Epithelial cell of esophagus (primary cell): ENCODE measurements at regions not wholly inside any gene's neighbourhood (a gene's known extent, or its start where the extent isn't known, plus 50 kb on each side); places are given as distances from the start of the nearest gene placed in this dataset.

ENCODE experiments used
- DNase-seq: peaks from one replicate; pipeline ENCODE4 v3.0.0; 2010; ENCODE audit warnings: low read depth
- H3K4me3 ChIP-seq: 2 replicates; pipeline ENCODE4 v1.5.1; 2011; ENCODE audit warnings: mild to moderate bottlenecking, low read length, control low read depth
- CTCF ChIP-seq: IDR thresholded peaks from 2 replicates; pipeline ENCODE4 v1.5.1; 2011; ENCODE audit warnings: low read depth, mild to moderate bottlenecking, low read length, control low read depth, inconsistent platforms; ENCODE audit not compliant: insufficient read depth; ENCODE audit errors: missing control alignments

GRCh38 chr13:90120026-90120425 is 1227.5 kb upstream of the MIR17HG start:
- no peak for TF ChIP-seq CTCF
- DNase-seq, result no peak

GRCh38 chr13:90121784-90122183 is 1225.7 kb upstream of the MIR17HG start:
- no peak for DNase-seq
- no peak for TF ChIP-seq CTCF
- no peak overlapping the region for H3K4me3 ChIP-seq

More at GRCh38 chr13:90120026-90120425, 1227.5 kb upstream of the MIR17HG start:
- H3K4me3 ChIP-seq, result no peak overlapping the region

GRCh38 chr13:90122531-90122930 is 1225.0 kb upstream of the MIR17HG start:
- no peak for DNase-seq
- no peak for TF ChIP-seq CTCF
- no peak overlapping the region for H3K4me3 ChIP-seq

GRCh38 chr13:90135558-90135957 is 1211.9 kb upstream of the MIR17HG start:
- TF ChIP-seq CTCF, result no peak
- H3K4me3 ChIP-seq, result no peak overlapping the region
- no peak for DNase-seq

- H3K4me3 ChIP-seq, result no peak overlapping the region
- TF ChIP-seq CTCF, result no peak
- no peak for DNase-seq
Observed at GRCh38 chr13:90142251-90142650, 1205.2 kb upstream of the MIR17HG start.

- peak; percentile 72 for DNase-seq
- no peak for TF ChIP-seq CTCF
- no peak overlapping the region for H3K4me3 ChIP-seq
Observed at GRCh38 chr13:90154311-90154960, 1193.1 kb upstream of the MIR17HG start.

- no peak for DNase-seq
- no peak for TF ChIP-seq CTCF
- no peak overlapping the region for H3K4me3 ChIP-seq
Observed at GRCh38 chr13:90156390-90156789, 1191.1 kb upstream of the MIR17HG start.
